Ramos (cell line): ENCODE measurements at regions not wholly inside any gene's neighbourhood (a gene's known extent, or its start where the extent isn't known, plus 50 kb on each side); places are given as distances from the start of the nearest gene placed in this dataset.

Experiments used
- in situ Hi-C: fragments of 300-500 bp; cut with MboI; formaldehyde crosslinking; loops from one replicate; pipeline ENCODE4 v1.14.3; 2022; ENCODE audit warnings: low sequenced_read_pairs; ENCODE audit not compliant: unreplicated experiment

DNA sequence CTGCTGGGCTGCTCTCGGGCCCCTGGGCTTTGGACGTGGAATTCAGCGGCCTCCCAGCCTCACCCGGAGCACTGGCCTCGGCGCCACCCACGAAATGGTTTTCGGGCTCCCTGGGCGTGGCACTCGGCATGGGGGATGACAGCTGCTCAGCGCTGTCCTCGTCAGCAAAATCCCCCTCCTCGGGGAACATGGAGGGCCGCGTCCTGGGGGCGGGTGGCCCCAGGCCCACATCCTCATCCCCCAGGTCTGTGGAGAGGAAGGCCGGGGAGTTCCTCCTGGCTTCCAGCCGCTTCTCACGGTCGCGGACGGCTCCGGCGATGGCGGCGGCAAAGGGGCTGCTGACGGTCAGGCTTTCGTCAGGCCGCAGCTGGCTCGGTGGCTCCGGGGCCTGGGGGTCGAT lies 88.4 kb downstream of the CTTN start:
- in situ Hi-C loops = no loop called here

DNA sequence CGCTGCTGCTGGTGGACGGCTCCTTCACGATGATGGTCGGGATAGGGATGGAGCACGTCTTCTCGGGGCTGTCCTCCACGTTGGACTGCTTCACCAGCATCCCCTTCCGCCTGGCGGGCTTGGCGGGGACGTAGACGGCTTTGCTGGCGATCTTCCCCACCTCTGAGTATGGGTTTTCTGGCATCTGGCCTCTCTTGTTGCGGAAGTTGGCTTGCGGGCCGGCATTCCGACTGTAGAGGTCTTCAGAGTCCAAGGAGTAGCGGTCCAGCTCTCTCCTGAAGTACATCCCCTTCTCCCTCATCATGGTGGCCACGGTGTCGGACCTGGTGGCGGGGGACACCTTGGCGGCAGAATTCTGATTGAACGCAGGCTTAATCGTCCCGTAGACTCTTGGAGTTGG lies 88.8 kb downstream of the CTTN start:
- in situ Hi-C loops = no loop called here

DNA sequence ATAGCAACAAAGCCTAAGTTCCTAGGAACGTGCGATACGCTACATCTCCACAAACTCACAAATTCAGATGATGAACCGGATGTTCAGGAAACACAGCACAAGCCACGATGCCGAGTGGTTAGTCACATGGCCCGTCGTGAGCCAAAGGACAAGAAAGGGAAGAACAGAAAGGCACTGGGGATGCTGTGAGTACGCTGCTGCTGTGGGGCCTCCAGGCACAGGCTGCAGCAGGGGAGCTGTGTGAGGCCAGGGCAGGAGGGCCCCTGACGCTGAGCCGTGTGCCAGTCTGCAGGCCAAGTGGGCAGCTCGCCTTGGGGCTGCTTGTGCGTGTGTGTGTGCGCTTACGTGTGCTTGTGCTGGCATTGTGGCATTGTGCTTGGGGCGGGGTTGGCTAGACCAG lies 89.4 kb downstream of the CTTN start:
- in situ Hi-C loops = no loop called here

DNA sequence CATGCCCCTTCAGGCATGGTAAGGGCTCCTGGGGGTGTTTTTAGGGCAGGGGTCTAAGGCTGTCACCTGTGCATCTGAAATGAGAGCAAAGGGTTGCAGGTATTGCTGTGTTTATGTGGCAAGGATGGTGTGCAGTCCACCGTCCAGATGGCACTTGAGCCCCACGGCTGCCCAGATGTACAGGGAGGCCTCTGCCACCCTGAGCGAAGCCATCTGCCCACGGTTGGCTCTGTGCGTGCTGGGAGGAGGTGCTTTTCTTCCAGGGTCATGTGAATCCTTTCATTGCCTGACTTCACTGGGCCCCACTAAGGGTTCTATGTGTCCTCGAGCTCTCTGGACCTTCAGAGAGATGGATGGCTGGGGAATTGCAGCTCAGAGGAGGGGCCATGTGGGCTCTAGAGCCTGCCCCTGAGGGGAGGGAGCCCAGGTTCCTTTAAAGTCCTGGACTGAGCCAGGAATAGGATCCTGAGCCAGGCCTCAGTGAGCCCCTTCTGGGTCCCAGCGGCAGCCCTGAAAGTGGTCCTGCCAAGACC lies 89.9 kb downstream of the CTTN start:
- in situ Hi-C loops = no loop called here

DNA sequence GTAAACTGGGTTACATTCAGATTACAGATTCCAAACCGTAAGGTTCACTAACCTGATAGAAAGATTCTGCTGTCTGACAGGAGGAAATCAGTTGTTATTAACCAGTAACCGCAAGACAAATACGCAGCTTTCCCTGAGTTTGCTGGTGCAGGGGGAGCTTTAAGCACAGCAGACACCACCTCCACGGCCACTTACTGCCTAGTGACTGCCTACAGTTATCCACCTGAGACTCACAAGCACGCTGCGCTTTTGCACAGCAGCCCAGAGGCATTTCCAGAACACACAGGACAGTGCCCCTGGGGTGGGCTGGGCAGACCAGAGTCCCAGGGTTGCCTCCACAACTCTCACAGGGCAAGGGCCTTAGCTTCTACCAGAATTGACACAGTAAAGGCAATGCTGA lies 90.9 kb downstream of the CTTN start:
- in situ Hi-C loops = no loop called here

DNA sequence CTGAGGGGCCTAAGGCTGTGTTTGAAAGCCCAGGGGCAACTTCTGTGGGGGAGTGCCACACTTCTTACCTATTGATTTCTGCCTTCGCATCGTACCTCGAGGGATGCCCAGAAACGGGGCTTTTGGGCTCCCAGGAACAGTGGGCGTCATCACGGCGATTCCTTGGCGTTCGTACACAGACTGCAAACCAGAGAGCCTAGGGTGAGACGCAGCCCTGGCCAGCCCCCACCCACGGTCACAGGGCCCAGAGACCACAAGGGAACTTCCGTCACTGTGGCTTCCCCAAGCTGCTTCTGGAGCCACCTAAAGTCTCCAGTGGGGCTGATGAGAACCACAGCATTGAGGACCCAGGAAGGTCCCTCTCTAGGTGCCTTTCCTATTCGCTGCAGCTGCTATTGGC lies 91.9 kb downstream of the CTTN start:
- in situ Hi-C loops = no loop called here

DNA sequence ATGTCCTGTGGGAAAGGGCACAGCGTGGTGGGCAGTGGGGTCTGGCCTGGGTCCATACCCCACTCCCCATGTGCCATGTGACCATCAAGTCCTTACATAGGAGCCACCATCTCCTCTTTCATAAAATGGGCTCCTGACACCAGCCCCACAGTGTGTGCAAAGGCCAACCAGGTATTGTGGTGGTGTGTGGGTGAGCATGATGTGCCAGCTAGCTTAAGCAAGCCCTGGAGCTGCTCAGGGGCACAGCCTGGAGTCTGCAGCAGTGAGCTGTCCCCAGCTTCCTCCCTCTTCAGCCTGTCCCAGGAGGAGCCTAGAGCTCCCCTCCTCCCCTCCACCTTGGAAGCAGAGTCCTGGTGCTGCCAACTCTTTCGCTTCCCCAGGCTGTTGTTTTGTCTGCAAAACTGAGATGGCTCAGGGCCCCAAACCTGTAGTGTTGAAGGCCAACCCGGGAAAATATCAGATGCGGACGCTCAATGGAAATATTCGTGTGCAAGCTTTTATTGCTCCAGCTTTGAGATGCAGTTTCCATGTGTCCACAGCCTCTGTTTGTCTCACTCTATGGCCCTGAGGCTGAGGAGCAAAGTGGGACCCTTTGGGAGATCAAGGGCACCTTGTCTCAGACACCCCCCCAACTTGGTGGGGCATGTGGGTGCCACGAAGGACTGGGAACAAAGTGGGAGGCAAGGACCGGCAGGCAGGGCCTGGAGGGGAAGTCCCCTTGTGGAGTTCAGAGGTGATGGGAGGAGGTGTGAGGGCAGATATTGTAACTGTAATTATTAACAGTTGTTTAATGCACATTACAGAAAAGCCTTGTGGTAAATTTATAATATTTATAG lies 92.6 kb downstream of the CTTN start:
- in situ Hi-C loops = no loop called here

DNA sequence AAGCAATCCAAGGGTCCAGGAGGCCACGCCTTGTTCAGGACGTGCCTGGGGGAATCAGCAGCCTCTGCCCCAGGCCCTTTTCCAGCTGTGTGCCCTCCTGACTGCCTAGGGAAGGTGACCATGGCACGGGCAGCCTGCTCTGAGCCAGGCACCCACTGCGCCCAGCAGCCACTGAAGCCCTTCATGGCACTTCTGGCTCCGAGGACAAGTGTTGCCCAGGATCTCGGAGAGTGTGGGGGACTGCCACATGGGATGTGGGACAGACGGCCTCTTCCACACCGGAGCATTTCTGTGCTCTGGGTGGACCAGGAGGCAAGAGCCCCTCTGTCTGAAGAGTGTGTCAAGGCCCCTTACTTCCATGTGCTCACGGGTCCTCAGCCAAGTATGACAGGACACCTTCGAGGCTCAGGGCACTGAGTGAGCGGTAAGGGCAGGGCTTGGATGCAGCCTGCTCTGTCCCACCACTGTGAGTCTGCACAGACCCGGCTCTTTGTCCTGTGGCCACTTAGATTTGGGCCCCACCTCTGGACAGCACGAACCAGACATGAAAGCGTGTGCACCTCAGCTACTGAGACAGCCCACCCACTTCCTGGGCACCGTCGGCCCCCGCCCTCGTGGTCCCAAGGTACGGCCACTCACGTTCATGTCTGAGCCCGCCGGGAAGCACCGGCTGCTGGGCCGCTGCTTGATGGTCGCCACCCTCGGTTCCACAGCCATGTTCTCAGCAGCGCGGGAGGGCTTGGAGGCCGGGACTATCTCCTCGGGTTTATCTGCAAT lies 93.6 kb downstream of the CTTN start:
- in situ Hi-C loops = no loop called here

DNA sequence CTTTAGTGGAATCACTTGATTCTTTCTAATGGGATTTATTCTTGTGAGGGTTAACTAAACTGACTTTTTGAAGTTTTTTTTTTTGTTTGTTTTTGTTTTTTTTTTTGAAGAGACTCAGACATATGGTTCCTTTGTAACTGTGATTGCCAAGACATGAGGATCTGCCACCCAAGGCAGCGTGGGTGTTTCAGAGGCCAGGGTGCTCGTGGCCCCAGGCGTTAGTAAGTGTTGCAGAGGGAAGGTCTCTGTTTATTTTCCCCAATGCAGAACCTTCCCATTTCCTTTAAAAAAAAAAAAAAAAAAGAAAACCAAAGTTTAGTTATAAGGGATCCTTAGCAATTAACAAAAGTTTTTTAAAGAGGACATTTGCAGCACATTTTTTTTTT lies 94.8 kb downstream of the CTTN start:
- in situ Hi-C loops = no loop called here

DNA sequence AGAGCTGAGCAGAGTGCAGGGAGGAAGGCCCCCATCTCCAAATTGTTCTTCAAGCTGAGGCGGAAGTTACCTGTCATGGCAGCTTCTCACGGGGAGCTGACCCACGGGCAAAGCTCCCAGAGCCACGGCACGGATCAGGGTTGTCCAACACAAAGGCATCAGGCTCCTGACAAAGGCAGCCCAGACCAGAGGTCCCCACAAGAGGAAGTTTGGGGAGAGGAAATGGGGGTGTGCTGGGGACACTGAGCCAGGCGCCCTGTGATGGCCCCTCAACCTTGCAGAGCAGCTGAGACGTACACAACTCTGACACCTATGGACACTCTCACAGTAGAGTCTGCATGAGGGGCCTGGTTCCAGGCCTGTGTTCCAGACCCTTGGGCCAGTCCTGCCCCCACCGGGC lies 95.6 kb downstream of the CTTN start:
- in situ Hi-C loops = no loop called here

DNA sequence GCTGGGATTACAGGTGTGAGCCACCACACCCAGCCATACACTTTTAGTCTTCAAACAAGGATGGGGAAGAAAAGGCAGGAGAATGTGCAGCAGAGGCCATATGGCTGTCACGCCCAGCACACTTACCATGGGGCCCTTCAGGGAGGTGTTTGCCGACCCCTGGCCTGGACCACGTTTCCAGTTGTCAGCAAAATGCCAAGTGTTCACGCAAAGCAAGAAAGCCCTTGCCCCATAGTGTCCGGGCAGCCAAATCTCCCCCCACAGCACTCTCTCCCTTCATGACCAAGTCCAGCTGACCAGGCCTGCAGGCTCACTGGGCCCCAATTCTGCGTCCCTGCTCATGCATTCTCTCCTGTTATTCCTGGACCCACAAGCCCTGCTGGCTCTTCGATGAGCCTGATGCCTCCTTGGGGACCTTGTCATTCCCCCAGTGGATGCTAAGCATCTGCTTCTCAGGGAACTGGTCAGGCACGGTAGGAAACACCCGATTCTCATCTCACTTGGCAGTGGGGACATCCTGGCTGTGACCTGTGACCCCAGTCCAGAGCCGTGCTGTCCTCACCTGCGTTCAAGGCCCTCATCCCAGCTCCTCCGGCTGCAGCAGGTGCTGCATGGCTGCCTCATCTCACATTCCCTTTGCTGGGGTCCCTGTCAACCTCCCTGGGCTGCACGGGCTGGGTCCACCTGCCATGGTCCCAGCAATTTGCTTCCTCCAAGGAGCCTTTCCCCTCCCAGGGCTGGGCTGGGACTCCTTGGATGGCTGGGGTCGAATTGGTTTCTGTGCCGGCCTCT lies 96.4 kb downstream of the CTTN start:
- in situ Hi-C loops = no loop called here

DNA sequence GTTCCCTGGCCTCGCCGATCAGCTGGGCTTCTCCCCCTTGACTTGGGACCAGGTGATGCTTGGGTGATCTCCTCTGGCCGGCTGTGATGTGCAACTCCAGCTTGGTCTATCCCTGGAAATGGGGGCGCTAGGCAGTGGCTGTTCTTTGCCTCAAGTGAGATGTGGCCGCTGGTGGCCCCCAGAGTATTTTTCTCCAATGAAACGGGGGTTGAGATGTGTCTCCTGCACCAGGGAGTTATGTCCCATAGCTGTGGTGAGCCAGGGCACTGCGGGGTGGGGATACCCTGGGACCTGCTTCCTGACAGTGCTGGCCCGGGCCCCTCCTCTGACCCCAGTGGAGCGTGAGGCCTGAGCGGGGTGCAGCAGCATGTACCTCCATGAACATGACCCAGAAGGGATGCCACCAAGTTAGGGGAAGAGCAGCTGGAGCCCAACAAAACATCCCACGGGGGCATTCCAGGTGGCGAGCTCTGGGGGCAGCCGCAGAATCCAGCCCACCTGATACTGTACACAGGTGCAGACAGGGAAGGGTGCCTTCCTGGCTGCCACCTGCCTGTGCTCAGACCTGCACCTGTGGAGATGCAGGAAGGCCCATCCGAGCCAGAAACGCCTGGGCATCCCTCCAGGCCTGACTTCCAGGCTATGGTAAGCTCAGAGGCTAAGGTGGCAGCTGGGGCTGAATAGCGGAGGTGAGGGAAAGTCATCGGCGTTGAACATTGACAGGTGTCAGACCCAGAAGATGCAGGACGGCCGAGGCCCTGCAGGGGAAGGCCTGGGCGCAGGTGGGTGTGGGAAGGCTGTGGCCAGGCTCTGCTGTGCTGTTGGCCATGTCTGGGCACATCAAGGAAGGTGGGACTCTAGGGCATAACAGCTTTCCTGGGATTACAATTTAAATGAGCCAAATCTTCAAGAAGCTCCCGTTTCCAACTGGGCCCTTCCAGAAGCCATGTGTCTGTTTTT lies 97.3 kb downstream of the CTTN start:
- in situ Hi-C loops = no loop called here

DNA sequence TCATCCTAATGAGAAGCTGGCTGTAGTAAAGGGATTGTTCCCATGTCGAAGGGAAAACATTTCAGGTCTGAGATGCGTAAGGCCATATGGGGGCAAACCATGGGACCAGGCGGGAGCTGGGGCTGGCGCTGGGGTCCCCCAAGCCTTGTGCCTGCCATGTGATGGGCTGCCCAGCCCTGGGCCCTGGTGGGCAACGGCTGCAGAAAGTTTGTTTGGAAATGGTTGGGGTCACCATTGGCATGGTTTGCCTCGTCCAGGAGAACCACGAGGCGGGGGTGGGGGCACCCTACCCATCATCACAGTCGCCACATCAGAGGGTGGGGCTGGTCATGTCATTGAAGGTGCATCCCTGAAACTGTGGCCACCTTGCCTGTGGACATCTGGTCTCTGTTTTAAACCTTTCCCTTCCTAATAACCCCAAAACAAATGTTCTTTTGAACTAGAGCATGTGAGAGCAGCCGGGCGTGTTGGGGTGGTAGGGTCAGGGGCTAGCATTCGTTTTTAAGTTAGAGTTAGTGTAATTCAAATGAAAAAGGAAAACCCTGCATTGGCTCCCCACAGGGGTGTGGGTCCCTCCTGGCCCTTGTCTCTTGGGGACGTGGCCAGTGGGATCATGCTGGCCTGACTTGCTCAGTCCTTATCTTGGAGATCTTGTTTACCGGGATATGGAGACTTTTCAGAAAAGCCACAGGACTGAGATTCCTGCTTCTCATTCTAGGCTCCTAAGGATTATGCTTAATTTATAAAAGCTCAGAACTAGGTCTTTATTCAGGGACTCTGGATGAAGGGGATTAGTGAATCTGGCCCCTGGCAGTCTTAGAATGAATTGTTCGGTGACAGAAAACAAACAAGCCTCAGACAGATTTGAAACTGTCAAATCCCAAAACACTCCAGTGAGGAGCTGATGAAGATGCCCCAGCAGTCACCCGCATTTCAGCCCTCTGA lies 98.5 kb downstream of the CTTN start:
- in situ Hi-C loops = no loop called here

DNA sequence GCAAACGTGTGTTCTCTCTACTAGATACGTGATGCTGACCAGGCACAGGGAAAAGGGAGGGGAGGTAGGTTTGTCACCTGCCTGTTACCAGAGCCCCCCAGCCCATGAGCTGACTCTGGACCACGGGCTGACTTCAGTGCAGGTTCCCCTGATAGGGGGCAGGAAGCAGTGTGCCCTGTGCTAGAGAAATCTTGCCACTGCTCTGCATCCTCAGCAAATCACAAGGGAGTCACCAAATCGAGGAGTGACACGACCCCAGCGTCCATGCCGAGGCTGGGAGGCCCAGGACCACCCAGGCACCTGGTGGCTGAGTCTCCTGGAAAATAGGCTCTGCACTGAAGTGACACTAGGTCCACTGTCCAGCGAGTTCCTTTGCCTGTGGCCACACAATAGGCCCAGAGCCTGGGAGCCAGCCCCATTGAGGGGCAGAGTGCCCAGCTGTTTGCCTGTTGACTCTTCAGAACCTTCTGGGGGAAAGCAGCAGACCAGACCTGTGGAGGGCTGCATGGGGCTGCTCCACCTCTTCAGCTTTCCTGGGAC lies 99.3 kb downstream of the CTTN start:
- in situ Hi-C loops = no loop called here

DNA sequence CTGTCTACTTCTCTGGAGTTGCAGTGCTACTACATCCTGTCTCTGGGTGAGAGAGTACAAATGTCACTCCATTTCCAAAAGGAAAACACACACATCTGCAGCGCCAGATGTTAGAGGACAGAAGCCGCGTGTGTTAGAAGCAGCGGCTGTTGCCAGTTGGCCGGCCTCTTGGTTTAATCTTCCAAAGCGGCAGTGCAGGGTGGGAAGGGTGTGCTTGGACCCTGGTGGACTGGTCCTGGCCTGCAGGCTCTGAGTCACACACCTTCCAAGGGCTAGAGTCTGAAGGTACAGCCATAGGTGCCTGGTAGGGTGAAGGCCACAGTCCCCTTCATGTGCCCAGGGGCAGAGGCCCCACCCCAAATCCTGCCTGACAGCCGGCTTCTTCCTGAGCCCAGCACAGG lies 99.8 kb downstream of the CTTN start:
- in situ Hi-C loops = no loop called here

DNA sequence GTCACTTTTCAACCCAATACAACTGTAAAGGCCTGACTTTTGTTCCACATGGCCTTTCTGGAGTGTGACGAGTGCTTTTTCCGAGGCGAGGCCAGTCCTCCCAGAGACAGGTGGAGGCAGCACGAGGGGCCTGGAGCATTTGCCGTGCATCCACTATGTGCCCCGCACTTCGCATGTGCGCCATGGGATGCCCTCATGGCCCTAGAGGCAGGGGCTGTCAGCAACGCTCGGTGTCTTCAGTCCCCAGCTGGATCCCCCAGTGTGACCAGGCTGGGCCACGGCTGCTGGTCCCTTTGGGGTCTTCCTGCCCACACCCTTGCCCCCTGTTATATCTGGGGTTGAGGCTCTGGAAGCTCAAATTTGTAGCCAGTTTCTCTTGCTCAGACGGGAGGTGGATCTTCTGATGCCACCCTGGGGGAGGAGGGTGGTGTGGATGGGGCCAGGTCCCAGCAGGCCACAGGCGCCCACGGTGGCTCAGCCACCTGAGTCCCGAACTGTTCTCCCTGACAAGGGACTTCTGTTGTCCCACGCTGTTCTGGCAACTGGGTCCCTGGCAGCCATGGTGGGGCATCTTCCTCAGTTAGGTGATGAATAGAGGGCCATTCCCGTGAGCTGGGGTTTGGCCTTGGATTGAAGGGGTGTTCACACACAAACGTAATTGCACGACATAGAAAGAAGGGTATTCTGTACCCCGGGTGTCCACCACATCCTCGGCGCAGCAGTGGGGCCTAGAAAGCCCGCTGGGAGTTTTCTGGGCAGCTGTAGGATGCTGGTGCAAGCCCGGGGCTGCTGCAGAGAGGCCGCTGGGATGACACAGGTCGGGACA lies 100.9 kb downstream of the CTTN start:
- in situ Hi-C loops = no loop called here

DNA sequence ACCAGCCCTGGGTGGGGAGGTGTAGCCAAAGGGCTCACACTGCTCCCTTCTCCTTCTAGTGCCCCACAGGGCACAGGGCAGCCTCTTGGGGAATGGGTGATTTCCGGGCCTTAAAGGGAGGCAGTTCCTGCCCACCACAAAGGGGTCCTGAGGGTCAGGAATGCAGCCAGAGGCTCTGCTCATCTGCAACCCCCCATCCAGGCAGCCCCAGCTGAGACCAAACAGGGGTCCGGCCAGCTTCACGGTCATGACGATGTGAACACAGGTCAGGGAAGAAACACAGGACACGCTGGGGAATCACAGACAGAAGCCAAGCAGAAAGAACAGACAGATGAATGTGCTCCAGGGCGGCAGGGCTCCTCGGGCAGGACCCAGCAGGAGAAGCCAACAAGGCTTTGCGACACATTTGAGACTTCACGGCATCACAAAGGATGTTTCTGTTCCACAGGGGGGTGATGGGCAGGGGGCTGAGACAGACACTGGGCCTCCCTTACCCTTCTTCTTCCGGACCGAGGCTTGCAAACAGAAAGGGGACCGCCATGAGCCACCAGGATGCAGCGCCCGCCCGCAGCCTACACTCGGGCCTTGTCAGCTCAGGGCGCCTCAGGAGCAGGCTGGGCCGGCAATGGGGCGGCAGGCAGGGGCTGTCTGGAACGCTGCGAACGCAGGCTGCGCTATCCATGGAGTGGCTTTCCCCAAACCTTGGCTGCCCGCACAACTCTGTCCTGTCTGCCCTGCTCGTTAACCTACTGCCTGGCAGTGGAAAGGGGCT lies 101.9 kb downstream of the CTTN start:
- in situ Hi-C loops = no loop called here
